ENCODE measurements at regions not wholly inside any gene's neighbourhood (a gene's known extent, or its start where the extent isn't known, plus 50 kb on each side); places are given as distances from the start of the nearest gene placed in this dataset.

- DNase-seq: no peak
These were observed 196.4 kb upstream of the LPP start for GRCh38 chr3:187957582-187957981.

GRCh38 chr3:187958432-187959003 lies 195.4 kb upstream of the LPP start:
- DNase-seq: no peak

GRCh38 chr3:187960820-187961219 lies 193.1 kb upstream of the LPP start:
- no peak for DNase-seq

- no peak for DNase-seq
These were observed 192.6 kb upstream of the LPP start for GRCh38 chr3:187961366-187961765.

GRCh38 chr3:187963003-187963676 lies 190.8 kb upstream of the LPP start:
- no peak for DNase-seq

GRCh38 chr3:187963677-187964385 lies 190.1 kb upstream of the LPP start:
- no peak for DNase-seq

GRCh38 chr3:187964760-187965159 lies 189.2 kb upstream of the LPP start:
- DNase-seq: no peak

GRCh38 chr3:187966096-187966495 lies 187.9 kb upstream of the LPP start:
- DNase-seq: no peak

GRCh38 chr3:187966636-187967406 lies 187.1 kb upstream of the LPP start:
- DNase-seq: peak; percentile 68 to 72

- DNase-seq: no peak
These were observed 186.0 kb upstream of the LPP start for GRCh38 chr3:187967993-187968392.

- DNase-seq: no peak
These were observed 184.9 kb upstream of the LPP start for GRCh38 chr3:187968883-187969580.

GRCh38 chr3:187969581-187969950 lies 184.4 kb upstream of the LPP start:
- DNase-seq: no peak

- DNase-seq: no peak
These were observed 183.9 kb upstream of the LPP start for GRCh38 chr3:187970106-187970505.

- DNase-seq: no peak
These were observed 182.3 kb upstream of the LPP start for GRCh38 chr3:187971629-187972028.

GRCh38 chr3:187972454-187972853 lies 181.5 kb upstream of the LPP start:
- no peak for DNase-seq

GRCh38 chr3:187973977-187974870 lies 179.7 kb upstream of the LPP start:
- DNase-seq: no peak

- DNase-seq: no peak
These were observed 179.1 kb upstream of the LPP start for GRCh38 chr3:187974871-187975271.

- DNase-seq: no peak
These were observed 178.2 kb upstream of the LPP start for GRCh38 chr3:187975561-187976364.

- DNase-seq: no peak
These were observed 177.5 kb upstream of the LPP start for GRCh38 chr3:187976365-187976900.

GRCh38 chr3:187977659-187978058 lies 176.3 kb upstream of the LPP start:
- DNase-seq: no peak

Measured in NCI-H446 (cell line).